SK-N-MC (cell line): ENCODE measurements at regions not wholly inside any gene's neighbourhood (a gene's known extent, or its start where the extent isn't known, plus 50 kb on each side); places are given as distances from the start of the nearest gene placed in this dataset.

Source experiments
- EZH2 ChIP-seq: fragments of 200-600 bp; sonication (generic); IDR thresholded peaks from one replicate; pipeline ENCODE4 v1.6.1; 2017; ENCODE audit warnings: antibody characterized with exemption
- POLR2AphosphoS5 ChIP-seq: IDR thresholded peaks from 2 replicates; pipeline ENCODE4 v1.6.1; 2012; ENCODE audit warnings: mild to moderate bottlenecking, low read depth, low read length, borderline replicate concordance

DNA sequence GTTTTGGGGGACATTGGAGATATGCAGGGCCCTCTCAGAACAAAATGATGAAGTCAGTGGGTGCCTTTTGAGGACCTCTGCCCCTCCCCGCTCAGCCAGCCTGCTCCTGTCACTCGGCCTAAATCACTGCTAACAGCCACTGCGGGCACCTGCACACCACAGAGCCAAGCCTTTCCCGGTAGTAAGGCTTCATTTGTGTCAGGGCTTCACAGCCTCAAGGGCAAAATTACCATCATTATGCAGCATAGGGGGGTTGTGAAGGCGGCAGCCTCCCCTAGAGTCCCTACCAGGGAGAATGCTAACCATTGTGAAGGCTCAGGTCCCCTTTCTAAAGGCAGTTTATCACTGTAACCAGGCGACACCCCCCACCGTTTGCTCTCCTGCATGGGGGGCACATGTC, 519.8 kb upstream of the MYT1L start:
- TF ChIP-seq EZH2: no peak
- TF ChIP-seq POLR2AphosphoS5: no peak
